GM21528 (cell line): ENCODE measurements at regions not wholly inside any gene's neighbourhood (a gene's known extent, or its start where the extent isn't known, plus 50 kb on each side); places are given as distances from the start of the nearest gene placed in this dataset.

ENCODE experiments used
- ATAC-seq: cut with Tn5 transposase; IDR thresholded peaks from one replicate; pipeline ENCODE4 v1.9.1; 2021; ENCODE audit warnings: mild to moderate bottlenecking, moderate library complexity; ENCODE audit not compliant: unreplicated experiment, low FRiP score

DNA sequence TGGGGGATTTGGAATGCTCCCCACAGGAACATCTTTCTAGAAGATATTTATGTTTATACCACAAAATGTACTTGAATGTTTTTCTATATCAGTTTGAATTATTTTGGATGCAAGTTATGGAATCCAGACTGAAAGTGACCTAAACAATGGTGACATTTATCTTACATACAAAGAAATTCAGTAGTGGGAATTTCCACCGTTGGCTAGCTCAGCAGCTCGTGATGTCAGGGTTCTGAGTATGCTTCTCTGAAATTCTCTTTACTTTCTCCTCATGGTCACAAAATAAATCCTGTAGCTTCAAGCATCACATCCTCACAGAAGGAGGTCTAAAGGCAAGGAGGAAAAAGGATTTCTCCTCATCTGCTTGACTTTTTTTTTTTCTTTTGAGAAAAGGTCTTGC, 105.3 kb downstream of the AKAIN1 start:
- no peak for ATAC-seq

DNA sequence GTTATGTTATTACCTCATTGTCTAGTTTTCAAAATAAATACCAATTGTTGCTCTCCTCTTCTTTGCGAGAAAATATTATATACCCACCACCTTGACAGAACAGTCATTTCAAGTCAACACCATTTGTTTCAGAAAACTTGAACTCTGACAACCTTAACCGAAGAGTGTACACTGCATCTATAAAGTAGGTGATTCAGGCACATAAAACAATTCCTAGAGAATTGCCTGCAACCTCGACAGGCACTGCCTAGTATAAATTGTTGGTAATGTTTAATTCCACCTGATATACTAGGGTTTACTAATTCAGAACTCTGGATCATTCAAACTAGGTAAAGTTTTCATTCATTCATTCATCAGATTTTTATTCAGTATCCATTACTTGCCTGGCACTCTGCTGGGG, 121.8 kb downstream of the AKAIN1 start:
- ATAC-seq: no peak

DNA sequence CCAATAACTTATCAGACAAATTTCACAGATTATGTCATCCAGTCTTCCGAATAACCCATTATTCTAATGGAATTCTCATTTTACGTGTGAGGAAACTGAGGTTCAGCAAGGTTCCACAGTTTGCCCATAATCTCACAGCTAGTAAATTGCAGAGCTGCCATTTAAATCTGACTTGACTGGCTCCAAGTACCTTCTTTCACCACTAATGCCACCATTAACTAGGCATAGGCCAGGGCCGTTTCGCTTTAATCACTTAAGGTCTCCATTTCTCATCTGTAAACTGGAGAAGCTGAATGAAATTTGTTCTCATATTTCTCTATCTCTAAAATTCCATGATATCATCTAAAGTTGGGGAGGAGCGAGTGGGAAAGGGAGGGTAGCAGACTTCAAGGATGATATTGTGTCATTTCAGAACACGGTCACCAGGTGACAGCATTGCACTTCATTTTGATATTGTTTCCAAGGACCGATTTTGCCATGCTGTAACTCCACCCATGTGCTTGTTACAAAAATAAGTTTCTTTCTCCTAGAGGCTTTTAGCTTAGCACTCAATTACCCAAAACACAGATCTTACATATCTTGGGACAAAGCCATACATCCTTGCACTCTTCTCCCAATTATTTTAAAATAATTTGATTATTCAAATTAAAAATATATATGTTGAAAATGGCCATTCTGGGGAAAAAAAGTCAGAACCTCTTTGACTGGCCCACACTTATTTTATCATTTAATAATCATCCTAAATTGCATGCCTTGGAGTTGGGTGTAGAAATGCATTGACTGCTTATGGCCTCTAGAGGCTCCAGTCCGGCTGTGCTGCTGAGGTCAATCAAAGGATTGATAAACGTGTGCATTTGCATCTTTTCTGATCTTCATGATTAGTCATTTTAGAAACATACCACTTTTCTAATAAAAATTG, 123.8 kb downstream of the AKAIN1 start:
- ATAC-seq: peak; percentile 61

DNA sequence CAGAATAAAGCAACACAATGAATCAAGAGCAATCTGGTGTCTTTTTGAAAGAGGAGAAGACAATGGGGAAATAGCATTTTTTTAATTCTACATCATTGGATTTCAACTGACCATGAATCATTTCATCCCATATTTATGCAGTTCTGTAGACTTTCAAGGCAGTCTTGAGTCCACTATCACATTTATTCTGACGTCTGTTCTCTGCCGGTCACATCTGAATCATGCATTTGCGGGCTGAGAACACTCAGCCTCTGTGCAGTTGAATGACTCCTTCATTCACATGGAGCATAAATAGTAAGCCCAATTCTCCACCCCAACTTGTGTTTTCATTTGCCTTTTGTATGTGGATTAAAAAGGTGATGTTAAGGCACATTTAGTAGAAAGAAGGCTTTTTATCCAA, 128.2 kb downstream of the AKAIN1 start:
- ATAC-seq: no peak

DNA sequence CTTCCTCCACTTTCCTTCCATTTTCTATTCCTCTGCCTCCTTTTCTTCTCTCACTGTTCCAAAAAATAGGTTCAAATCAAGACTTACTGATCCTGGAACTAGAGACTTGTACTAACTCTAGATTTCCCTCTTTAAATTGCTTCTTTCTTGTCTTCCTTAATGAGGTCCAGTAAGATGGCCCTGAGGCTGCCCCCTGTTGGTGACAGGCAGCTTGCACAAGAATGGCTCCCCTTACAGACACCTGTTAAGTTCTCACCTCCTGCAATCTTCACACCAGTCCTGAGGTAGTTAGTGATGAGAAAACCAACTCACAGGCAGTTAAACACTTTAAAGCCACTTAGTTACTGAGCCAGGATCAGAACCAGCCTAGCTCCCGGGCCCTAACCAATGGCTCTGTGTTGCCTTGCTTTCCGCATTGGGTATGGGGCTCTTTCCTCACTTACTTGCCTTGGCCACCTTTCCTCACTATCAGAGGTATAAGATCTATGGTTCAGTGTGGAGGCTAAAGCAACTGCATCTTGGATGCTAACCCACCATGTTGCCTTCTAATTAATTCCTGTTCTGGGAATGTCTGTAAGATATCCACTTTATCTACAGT, 130.6 kb downstream of the AKAIN1 start:
- ATAC-seq: no peak

DNA sequence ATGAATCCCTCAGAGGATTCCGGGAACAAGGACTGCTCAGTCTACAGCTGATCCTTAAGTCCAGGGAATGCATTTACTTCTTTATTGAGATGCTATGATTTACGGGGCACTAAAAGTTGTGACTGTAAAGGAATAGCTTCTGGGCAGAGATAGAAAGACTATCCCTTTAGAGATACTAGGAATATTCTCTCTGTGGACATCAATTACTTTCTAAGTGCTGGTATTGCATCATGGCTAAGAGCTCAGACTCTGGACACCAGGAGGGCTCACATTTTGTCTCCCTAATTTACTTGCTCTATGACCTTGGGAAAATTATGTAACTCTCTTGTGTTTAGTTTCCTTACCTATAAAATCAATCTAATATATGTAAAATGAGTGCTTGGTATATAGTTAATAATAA, 131.4 kb downstream of the AKAIN1 start:
- ATAC-seq: no peak

DNA sequence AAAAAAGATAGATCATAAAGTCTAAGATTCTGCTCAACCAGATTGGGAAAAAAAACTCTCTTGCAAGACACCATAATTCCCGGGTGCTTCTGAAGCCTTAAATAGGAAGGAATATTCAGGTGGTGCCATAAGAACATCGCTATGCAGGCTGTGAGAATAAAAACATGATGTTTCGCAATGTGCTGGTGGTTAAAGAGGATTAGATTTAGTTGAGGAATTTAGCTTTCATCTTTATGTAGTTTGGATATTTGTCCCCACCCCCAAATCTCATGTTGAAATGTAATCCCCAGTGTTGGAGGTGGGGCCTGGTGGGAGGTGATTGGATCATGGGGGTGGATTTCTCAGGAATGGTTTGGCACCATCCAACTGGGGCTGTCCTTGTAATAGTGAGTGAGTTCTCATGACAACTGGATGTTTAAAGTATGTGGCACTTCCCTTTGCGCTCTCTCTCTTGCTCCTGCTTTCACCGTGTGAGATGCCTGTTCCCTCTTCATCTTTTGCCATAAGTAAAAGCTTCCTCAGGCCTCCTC, 132.2 kb downstream of the AKAIN1 start:
- no peak for ATAC-seq

DNA sequence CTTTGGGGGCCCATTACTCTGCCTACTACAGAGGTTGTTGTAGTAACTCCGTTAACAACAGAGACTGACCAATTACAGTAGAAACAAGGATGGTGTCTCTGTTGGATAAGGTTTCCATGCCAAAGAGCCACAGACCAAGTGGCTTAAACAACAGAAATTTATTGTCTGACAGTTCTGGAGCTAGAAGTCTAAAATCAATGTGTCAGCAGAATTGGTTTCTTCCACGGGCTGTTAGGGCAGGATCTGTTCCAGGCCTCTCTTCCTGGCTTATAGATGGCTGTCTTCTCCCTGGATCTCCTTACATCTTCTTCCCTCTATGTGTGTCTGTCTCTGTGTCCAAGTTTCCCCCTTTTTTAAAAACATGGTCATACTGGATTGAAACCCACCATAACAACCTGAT, 135.3 kb downstream of the AKAIN1 start:
- no peak for ATAC-seq

DNA sequence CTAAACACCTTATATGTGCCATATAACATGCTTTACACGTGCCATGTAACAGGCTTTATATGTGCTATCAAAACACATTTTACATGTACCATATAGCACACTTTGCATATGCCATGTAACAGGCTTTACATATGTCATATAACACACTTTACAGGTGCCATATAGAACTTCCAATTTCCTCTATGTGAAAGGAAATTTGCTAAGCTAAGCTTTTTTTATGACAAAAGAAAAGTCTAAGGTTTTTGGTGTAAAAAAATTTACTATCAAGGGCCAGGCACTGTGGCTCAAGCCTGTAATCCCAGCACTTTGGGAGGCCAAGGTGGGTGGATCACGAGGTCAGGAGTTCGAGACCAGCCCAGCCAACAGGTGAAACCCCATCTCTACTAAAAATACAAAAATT, 136.5 kb downstream of the AKAIN1 start:
- no peak for ATAC-seq

DNA sequence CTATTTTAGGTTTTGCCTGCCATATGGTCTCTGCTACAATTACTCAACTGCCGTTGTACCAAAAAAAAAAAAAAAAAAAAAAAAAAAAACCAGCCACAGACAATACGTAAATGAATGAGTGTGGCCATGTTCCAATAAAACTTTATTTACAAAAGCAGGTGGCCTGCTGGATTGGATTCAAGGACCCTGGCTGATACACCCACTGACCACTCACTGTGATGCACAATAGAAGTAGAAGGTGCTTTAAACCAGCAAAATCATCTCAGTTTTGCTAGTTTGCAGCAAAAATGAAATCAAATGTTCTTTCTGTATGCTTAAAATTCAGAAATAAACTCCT, 137.4 kb downstream of the AKAIN1 start:
- ATAC-seq: no peak

DNA sequence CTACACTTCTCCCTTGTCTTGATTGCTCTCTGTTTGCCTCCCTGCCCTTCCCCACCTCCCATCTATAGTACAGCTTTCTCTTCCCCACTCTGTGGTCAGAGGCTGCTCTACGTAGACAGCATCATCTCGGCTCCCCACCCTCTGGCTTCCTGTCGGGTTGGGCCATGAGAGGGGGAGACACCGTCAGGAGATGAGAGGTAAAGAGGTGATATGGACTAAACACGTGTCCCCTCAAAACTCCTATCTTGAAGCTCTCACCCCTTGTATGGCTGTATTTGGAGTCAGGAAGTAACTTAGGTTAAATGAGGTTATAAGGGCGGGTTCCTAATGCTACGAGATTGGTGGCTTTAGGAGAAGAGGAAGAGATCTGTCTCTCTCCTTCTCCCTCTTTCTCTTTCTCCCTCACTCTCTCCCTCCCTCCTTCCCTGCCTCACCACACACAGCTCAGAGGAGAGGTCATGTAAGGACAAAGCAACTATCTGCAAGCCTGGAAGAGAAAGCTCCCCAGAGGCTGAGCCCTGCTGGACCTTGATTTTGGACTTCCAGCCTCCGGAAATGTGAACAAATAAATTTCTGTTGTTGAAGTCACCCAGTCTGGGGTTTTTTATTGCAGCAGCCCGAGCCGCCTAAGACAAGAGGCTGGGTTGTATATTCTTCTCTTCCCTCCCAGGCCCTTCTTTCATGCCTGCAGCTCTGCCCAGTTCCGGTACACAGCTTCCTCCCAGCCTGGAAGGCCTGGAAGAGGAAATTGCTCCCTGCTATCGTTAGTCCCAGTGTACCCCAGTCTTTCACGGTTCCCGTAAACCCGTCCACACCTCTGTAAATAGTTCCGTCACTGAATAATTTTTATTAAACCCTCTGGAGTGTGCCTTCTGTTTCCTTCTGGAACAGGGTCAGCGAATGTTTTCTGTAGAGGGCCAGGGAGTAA, 138.0 kb downstream of the AKAIN1 start:
- peak; percentile 57 for ATAC-seq

DNA sequence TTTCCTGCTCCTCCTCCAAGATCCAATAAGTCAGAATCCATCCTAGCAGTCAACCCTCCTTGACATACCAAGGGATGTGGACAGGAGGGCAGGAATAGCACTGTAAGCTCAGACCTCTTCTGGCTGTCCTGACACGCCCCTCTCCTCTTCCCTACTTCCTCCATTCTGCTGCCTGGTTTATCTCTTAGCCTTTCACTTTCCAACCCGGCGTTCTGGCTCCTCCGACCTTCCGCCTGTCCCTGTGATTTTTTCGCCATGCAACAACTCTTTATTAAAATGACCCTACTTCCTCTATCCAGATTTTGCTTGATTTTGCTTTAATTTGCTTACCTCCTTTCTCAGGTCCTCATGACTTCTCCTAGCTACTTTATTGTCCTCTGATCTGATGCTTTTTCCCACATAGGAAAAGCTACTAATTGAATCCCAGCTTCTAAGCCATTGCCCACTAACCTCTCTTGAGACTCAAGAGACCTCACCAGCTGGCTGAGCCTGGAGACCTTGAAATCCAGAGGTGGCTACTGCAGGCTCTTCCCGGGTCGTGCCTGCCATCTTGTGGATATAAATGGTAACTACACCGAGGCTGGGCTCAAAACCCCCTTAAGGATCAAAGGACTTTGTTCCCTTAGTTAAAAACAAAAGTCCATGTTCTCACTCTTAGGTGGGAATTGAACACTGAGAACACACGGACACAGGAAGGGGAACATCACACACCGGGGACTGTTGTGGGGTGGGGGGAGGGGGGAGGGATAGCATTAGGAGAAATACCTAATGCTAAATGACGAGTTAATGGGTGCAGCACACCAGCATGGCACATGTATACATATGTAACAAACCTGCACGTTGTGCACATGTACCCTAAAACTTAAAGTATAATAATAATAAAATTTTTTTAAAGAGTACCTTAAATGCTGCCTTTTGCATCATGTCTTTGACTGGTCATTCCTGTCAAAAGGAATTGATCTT, 139.4 kb downstream of the AKAIN1 start:
- ATAC-seq: no peak

DNA sequence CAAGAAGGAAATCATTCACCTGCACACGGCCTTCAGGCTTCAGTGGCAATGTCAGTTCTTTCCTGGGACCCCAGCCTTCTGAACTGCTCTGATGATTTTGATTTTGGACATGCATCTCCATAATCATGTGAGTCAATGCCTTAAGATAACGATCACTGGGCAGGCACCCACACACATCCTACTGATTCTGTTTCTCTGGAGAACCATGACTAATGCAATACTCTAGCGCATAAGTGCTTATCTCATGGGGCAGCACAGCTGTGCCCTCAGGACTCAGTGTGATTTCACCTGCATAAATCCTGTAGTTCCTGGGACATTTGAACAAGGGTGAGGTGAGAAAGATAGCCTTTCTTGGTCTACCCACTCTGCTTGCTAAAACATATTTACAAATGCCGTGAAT, 144.6 kb downstream of the AKAIN1 start:
- no peak for ATAC-seq

DNA sequence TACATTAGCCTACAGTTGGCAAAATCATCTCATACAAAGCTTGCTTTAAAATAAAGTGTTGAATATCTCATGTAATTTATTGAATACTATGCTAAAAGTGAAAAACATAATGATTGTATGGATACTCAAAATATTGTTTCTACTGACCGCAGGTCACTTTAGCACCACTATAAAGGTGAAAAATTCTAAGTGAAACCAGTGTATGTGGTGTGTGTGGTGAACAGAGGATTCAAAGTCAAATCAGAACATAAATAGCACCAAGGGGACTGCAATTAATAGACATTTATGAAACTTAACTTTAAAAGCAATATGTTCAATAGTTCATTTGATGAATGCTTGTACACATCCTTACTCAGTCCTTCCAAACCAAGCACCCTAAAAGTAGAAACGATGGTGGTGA, 145.8 kb downstream of the AKAIN1 start:
- no peak for ATAC-seq

DNA sequence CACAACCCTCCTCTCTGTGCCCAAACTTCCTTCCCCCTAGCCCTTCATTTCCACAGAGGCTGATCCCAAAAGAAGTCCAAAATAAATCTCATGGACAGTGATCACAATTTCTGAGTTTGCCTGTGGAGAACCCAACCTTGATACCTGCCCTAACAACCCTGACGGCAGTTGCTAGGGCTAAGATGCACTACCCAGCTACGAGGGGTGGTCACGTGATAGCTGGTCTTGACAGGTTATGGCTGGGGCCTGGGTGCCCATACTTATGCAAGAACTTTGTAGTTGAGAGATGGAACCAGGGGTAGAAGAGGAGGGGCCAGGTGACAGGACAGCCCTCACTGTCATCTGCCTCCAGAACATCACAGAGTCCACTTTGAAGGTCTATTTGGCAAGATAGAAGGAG, 147.9 kb downstream of the AKAIN1 start:
- no peak for ATAC-seq

DNA sequence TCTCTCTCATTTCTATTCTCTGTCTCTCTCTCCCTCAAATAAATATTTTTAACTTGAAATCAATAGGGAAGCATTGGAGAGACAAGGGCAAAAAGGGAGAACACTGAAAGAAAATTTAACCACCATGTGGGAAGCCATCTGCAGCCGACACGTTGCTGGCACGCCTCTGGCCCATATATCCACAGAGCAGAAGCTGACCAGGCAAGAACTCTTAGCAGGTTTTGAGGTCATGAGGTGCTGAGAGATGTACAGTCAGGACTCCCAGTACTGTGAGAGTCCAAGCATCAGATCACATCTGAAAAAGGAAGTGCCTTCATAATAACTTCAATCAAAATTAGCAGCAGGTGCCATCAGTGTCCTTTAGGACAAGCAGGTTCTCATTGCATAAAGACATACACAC, 156.6 kb downstream of the AKAIN1 start:
- no peak for ATAC-seq

DNA sequence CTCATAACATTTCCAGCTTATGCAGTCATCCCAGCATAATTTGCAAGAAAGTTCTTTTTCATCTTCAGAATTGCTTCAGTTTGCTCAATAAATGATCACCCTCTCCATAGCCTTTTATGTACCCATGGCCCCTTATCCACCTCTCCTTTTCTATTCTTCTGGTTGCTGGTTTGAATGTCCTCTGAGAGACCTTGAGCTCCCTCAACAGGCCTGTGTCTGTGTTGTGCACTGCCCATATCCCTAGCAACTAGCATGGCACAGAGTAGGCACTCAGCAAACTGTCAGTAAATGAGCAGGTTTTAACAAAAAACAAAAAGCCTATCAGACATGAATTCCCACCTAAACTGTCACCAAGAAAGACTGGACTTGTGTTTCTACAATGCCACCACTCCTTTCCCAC, 160.5 kb downstream of the AKAIN1 start:
- ATAC-seq: no peak

DNA sequence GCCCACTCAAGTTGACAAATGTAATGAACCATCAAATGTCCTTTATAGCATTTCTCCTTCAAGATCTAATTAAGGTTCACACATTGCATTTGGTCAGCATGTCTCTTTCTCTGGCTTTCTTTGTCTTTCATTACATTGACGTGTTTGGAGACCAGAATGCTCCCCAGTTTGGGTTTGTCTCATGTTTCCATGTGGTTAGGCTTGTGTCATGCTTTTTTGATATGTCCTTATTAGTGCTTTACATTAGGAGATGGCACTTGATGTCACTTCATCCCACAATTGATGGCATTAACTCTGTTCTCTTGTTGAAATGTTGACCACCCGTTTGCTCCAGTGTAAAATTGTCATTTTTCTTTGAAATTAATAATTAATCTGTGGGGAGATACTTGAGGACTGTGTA, 165.8 kb downstream of the AKAIN1 start:
- ATAC-seq: no peak

DNA sequence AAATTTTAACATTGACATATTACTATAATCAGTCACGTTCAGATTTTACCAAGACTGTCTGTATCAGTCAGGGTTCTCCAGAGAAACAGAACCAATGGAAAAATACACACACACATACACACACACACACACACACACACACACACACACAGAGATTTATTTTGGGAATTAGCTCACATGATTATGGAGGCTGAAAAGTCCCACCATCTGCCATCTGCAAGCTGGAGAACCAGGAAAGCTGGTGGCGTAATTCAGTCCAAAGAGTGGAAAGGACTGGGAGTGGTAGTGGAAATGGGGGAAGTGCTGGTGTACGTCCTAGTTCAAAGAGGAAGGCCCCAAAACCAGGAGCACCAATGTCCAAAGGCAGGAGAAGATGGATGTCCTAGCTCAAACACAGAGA, 166.4 kb downstream of the AKAIN1 start:
- no peak for ATAC-seq

DNA sequence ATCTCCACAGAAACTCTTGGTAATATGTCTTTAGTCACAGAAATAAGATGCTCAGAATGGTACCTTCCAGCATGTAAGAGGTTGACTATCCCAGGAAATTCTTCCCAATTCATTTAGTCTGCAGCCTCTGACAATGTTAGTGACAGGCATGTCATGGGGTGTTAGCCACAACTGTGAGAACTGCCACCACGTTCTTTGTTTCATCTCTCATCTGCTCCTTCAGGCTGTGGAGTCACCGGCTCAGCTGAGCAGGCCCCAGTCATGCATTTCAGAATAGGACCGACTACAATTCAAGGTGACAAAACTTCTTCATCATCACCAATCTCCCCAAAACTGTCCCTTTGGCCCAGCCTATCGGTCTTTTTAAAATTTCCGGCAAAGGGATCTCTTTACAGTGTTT, 167.5 kb downstream of the AKAIN1 start:
- no peak for ATAC-seq
